ENCODE measurements at regions not wholly inside any gene's neighbourhood (a gene's known extent, or its start where the extent isn't known, plus 50 kb on each side); places are given as distances from the start of the nearest gene placed in this dataset.

DNA sequence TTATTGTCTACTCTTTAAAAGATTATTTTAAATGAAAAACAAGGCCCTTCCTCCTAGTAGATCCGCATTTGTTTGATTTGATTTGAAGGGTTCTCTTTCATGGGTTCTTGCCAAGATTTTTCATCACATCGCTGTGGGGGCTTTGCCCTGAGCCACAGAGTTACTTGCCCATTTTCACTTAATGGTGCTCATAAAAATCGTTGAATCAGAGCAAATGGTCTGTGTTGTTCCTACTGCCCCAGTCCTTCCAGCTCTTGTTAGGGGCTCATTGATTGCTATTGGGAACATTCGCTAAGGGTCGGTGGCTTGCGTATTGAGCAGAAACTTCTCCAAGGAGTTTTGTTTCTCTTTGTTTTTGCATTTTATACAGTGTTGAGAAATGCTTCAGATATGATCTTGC is 1023.4 kb upstream of the CDH8 start:
- TF ChIP-seq CTCF (IDR thresholded peaks at IDR 0.05; ENCODE audit: poor library complexity, severe bottlenecking) (no peak), SMC3 (conservative IDR thresholded peaks at IDR 0.05; ENCODE audit: poor library complexity) (no peak), EP300 (conservative IDR thresholded peaks at IDR 0.05; ENCODE audit: poor library complexity, severe bottlenecking) (no peak), EZH2 (IDR thresholded peaks at IDR 0.05; ENCODE audit: borderline replicate concordance, insufficient read depth, low read length, poor library complexity, severe bottlenecking) (no peak), TAF1 (IDR thresholded peaks at IDR 0.05; ENCODE audit: low read depth) (no peak)
